SK-N-MC (cell line): ENCODE measurements at regions not wholly inside any gene's neighbourhood (a gene's known extent, or its start where the extent isn't known, plus 50 kb on each side); places are given as distances from the start of the nearest gene placed in this dataset.

Experiments
- EZH2 ChIP-seq: fragments of 200-600 bp; sonication (generic); IDR thresholded peaks from one replicate; pipeline ENCODE4 v1.6.1; 2017; ENCODE audit warnings: antibody characterized with exemption
- POLR2AphosphoS5 ChIP-seq: IDR thresholded peaks from 2 replicates; pipeline ENCODE4 v1.6.1; 2012; ENCODE audit warnings: mild to moderate bottlenecking, low read depth, low read length, borderline replicate concordance

- TF ChIP-seq EZH2 (no peak), POLR2AphosphoS5 (no peak)
These were observed 107.7 kb upstream of the MEIS1 start for GRCh38 chr2:66327066-66327740.
